ENCODE measurements at regions not wholly inside any gene's neighbourhood (a gene's known extent, or its start where the extent isn't known, plus 50 kb on each side); places are given as distances from the start of the nearest gene placed in this dataset.

- TF ChIP-seq, protein P1, sequence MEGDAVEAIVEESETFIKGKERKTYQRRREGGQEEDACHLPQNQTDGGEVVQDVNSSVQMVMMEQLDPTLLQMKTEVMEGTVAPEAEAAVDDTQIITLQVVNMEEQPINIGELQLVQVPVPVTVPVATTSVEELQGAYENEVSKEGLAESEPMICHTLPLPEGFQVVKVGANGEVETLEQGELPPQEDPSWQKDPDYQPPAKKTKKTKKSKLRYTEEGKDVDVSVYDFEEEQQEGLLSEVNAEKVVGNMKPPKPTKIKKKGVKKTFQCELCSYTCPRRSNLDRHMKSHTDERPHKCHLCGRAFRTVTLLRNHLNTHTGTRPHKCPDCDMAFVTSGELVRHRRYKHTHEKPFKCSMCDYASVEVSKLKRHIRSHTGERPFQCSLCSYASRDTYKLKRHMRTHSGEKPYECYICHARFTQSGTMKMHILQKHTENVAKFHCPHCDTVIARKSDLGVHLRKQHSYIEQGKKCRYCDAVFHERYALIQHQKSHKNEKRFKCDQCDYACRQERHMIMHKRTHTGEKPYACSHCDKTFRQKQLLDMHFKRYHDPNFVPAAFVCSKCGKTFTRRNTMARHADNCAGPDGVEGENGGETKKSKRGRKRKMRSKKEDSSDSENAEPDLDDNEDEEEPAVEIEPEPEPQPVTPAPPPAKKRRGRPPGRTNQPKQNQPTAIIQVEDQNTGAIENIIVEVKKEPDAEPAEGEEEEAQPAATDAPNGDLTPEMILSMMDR (conservative IDR thresholded peaks at IDR 0.05 in 1 of 2, IDR thresholded peaks at IDR 0.05 in 1 of 2; ENCODE audit: low read depth in 1 of 2, low read length in 2 of 2): no peak
- TF ChIP-seq EZH2 (IDR thresholded peaks at IDR 0.05; ENCODE audit: low read length, missing control alignments): no peak
These were observed 166.6 kb upstream of the SHISA6 start for GRCh38 chr17:11074451-11074850.
